H1 (cell line): ENCODE measurements at regions not wholly inside any gene's neighbourhood (a gene's known extent, or its start where the extent isn't known, plus 50 kb on each side); places are given as distances from the start of the nearest gene placed in this dataset.

Source experiments
- BACH1 ChIP-seq: IDR thresholded peaks from 2 replicates; pipeline ENCODE4 v1.6.1; 2012; ENCODE audit warnings: low read length, improper control_type of control experiment
- CHD7 ChIP-seq: fragments of 300-600 bp; sonication (generic); IDR thresholded peaks from 2 replicates; pipeline ENCODE4 v1.7.1; 2012; ENCODE audit warnings: low read length, moderate library complexity, mild to moderate bottlenecking, inconsistent platforms; ENCODE audit not compliant: insufficient replicate concordance
- EZH2 ChIP-seq: fragments of 200-600 bp; sonication (generic); IDR thresholded peaks from 2 replicates; pipeline ENCODE4 v1.7.1; 2012; ENCODE audit warnings: low read depth, mild to moderate bottlenecking, moderate library complexity, low read length, inconsistent platforms; ENCODE audit not compliant: severe bottlenecking
- HDAC2 ChIP-seq, 2 experiments: fragments of 300-600 bp in 1 of 2; sonication (generic) in 1 of 2; IDR thresholded peaks; 2 replicates each; pipeline ENCODE4 v1.6.1; 2011 to 2012; ENCODE audit warnings: low read depth in 2 of 2, low read length in 2 of 2, mild to moderate bottlenecking in 2 of 2, moderate library complexity in 2 of 2, borderline replicate concordance in 1 of 2, inconsistent platforms in 1 of 2
- NANOG ChIP-seq: IDR thresholded peaks from 2 replicates; pipeline ENCODE4 v1.6.1; 2011; ENCODE audit warnings: low read length, low read depth, mild to moderate bottlenecking, inconsistent platforms; ENCODE audit not compliant: insufficient read depth, poor library complexity, severe bottlenecking
- RAD21 ChIP-seq, 2 experiments: IDR thresholded peaks in 1 of 2; conservative IDR thresholded peaks in 1 of 2; 2 replicates each; pipeline ENCODE4 v1.6.1; 2011; ENCODE audit warnings: low read depth in 2 of 2, low read length in 2 of 2, improper control_type of control experiment in 1 of 2, inconsistent platforms in 1 of 2, mild to moderate bottlenecking in 1 of 2, moderate library complexity in 1 of 2
- RBBP5 ChIP-seq: IDR thresholded peaks from 2 replicates; pipeline ENCODE4 v1.7.1; 2012; ENCODE audit warnings: low read depth, mild to moderate bottlenecking, inconsistent platforms, low read length, moderate library complexity, borderline replicate concordance

GRCh38 chr18:75812761-75813160 lies 385.3 kb upstream of the SMIM21 start (continued):
- TF ChIP-seq CHD7 (no peak), BACH1 (no peak), RBBP5 (no peak), EZH2 (no peak), NANOG (no peak), HDAC2 (IDR thresholded peaks at IDR 0.05; ENCODE audit: borderline replicate concordance in 1 of 2, low read depth in 2 of 2, low read length in 2 of 2) (no peak), RAD21 (IDR thresholded peaks at IDR 0.05 in 1 of 2, conservative IDR thresholded peaks at IDR 0.05 in 1 of 2; ENCODE audit: low read depth in 2 of 2, low read length in 2 of 2) (no peak)
